Stimulated activated CD4-positive, alpha-beta T cell treated with anti-CD3 and anti-CD28 coated beads, Interleukin-2, amount 100 ng/mL, for 48 hours (primary cell): ENCODE measurements at regions not wholly inside any gene's neighbourhood (a gene's known extent, or its start where the extent isn't known, plus 50 kb on each side); places are given as distances from the start of the nearest gene placed in this dataset.
"Not testable (repeated sequence)": the region's sequence is repeated elsewhere in the genome, so short reads cannot be mapped to it uniquely, and the experiment has no call there.

Experiments used
- DNase-seq, 2 donors: peaks; one replicate each; pipeline ENCODE4 v3.0.0-alpha.2; 2020

DNA sequence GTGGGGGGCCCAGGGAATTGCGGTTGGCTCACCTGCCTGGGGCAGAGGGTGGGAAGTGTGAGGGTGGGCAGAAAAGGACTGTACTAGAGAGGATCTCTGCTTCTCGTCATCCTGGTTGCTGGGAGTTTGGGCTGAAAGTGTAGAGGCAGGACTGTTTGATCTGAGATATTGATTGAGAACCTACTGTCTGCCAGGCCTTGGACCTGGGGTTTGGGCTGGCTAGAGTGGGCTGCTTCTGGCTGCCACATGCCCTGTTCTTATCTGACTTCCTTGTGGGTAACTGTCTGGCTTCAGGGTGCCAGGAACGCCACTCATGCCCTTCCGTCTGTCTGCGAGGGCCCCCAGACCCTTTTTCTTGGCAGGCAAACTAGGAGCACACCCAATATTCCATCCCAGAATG, 200.9 kb downstream of the FOXD2 start:
- no peak for DNase-seq

- DNase-seq, result no peak
Measured at GRCh38 chr1:47643306-47644211, 205.7 kb downstream of the FOXD2 start.

GRCh38 chr1:47644212-47644573, 206.3 kb downstream of the FOXD2 start:
- DNase-seq, result no peak

- no peak for DNase-seq
Measured at GRCh38 chr1:47645151-47645550, 207.3 kb downstream of the FOXD2 start.

- no peak for DNase-seq
Measured at GRCh38 chr1:47646676-47647075, 208.8 kb downstream of the FOXD2 start.

DNA sequence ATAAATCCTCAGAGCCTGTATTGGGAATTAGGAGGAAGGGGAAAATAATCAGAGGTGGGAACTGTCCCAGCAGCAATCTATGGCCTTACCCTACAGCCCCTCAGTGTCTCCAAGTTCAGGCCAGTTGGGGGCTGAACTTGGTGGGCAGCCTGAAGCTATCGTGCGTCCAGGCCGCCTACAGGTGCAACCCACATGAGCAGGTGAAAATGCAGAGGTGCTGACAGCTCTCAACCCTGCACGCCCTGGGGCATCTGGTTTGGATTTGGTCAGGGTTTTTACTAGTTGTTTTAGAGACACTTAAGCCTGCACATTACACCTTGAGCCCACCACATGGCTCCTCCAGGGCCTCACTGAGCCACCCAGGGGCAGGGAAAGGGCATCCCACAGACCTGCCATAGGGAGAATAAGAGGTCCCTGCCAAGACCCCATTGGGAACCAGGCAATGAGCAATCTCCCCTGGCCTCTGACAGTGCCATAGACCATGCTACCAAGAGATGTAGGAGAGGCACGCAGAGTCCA, 209.5 kb downstream of the FOXD2 start:
- no peak for DNase-seq

GRCh38 chr1:47650205-47650604, 212.4 kb downstream of the FOXD2 start:
- no peak for DNase-seq

- DNase-seq, result no peak
Measured at GRCh38 chr1:47650611-47651010, 212.8 kb downstream of the FOXD2 start.

DNA sequence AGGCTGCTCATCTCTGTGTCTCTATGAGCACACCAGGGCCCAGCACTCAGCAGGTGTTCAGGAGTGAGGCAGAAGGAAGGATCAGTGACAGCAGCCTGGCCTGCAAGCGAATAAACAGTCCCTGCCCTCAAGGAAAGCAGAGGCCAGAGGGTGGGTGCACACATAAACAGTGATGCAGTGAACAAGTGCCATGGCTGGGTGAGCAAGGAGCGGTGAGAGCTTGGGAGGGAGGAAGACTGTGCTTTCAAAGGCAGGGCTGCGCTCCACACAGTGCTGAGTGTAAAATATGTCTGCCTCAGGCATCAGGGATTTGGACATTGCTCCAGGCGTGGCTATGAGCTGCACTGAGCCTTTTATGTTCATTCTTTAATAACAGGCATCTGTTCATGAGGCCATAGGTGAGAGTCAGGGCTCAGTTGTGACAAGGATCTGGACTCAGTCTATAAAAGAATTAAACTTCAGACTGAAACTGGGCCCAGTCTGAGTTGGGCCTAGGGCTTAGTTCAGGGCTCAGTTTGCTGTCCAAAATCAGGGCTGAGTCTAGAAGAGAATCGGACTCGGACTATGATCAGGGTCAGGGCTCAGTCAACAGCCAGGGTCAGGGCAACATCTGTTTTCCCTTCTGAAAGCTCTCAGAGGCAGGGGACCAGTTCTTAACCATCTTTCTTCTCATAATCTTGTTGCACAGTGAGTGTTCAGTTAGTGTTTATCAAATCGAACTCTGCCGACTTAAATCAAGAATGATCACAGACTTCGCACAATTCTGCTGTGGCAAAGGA, 213.7 kb downstream of the FOXD2 start:
- no peak for DNase-seq

- DNase-seq, result no peak
Measured at GRCh38 chr1:47655521-47656300, 217.9 kb downstream of the FOXD2 start.

- DNase-seq, result no peak
Measured at GRCh38 chr1:47656719-47657685, 219.2 kb downstream of the FOXD2 start.

GRCh38 chr1:47658161-47658920, 220.5 kb downstream of the FOXD2 start:
- DNase-seq, result no peak

GRCh38 chr1:47659146-47659545, 221.3 kb downstream of the FOXD2 start:
- DNase-seq, result no peak

DNA sequence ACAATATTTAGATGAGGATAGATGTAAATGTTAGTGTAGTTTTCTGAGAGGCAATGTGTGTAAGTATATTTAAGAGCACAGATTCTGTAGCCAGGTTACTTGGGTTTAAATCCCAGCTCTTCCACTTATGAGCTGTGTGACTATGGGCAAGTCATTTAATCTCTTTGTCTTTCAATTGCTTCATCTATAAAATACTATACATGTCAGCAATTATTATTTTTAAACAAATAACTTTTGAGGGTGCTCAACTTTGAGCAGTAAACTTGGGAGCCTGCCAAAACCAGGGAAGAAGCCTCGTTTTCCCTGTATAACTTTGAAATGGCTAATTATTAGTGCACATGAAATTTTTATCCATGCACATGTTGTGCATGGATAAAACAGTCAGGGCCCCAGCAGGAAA, 222.8 kb downstream of the FOXD2 start:
- DNase-seq, result no peak

- no peak for DNase-seq
Measured at GRCh38 chr1:47661040-47661439, 223.2 kb downstream of the FOXD2 start.

GRCh38 chr1:47662068-47662467, 224.2 kb downstream of the FOXD2 start:
- DNase-seq, result no peak

DNA sequence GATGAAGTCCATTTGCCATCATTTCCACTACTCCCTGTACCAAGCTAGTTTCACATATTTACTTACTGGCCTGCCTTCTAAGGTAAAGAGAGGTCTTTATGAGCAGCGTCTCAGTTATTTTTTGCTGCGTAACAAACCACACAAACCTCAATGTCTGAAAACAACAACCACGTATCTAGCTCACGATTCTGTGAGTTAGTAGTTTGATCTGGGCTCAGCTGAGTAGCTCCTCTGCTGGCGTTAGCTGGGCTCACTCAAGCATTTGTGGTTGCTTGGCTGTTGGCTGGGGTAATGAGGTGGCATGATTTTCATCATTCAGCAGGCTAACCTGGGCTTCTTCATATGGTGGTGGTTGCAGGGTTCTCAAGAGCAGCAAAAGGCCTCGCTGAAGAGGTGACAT, 225.4 kb downstream of the FOXD2 start:
- no peak for DNase-seq

GRCh38 chr1:47664356-47664755, 226.5 kb downstream of the FOXD2 start:
- no peak for DNase-seq

DNA sequence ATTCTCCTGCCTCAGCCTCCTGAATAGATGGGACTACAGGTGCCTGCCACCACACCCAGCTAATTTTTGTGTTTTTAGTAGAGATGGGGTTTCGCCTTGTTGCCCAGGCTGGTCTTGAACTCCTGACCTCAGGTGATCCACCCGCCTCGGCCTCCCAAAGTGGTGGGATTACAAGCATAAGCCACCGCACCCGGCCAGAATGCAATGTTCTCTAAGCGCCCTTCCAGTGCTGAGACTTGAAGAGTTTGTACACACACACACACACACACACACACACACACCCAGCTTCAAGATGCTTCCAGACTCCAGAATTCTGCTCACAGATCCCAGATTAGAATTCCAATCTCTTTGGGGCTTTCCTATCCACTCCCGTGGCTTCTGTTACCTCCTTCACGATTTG, 227.1 kb downstream of the FOXD2 start:
- DNase-seq, result not testable (repeated sequence)

GRCh38 chr1:47669081-47669585, 231.3 kb downstream of the FOXD2 start:
- DNase-seq, result no peak

DNA sequence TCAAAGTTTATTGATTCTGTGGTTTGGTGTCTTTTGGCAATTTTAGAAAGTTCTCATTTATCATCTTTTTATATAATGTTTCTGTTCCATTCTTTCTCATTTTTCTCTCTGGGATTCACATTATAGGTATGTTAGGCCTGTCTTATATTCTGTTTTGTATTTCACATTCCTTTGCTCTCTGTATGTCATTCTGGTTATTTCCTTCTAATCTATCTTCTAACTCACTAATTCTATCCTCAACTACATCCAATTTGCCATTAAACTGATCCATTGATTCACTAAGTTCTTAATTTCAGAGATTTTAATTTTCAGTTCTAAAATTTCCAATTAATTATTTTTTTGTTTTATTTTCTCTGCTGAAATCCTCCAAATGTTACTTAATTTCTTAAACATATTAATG, 234.8 kb downstream of the FOXD2 start:
- no peak for DNase-seq
